Esophagus muscularis mucosa (tissue), 4 donors: ENCODE measurements at regions not wholly inside any gene's neighbourhood (a gene's known extent, or its start where the extent isn't known, plus 50 kb on each side); places are given as distances from the start of the nearest gene placed in this dataset.

Experiments
- DNase-seq: peaks from one replicate; pipeline ENCODE4 v3.0.0-alpha.2; 2017; ENCODE audit errors: extremely low spot score
- H3K27ac ChIP-seq, 4 donors: fragments of 200-600 bp; sonication (generic); replicated peaks in 1 of 4; 1 replicate in 3 of 4; 2 replicates in 1 of 4; pipeline ENCODE4 v1.5.1; 2016 to 2019; ENCODE audit warnings: mild to moderate bottlenecking in 1 of 4
- H3K27me3 ChIP-seq, 4 donors: fragments of 200-600 bp; sonication (generic); one replicate each; pipeline versions ENCODE4 v1.5.1 to v1.6.0; 2016 to 2019
- H3K36me3 ChIP-seq, 4 donors: fragments of 200-600 bp; sonication (generic); one replicate each; pipeline ENCODE4 v1.5.1; 2016 to 2019
- H3K4me1 ChIP-seq, 4 donors: fragments of 200-600 bp; sonication (generic); one replicate each; pipeline ENCODE4 v1.5.1; 2016 to 2019
- H3K4me3 ChIP-seq, 4 donors: fragments of 200-600 bp; sonication (generic); 1 replicate in 2 of 4; 2 replicates in 2 of 4; pipeline ENCODE4 v1.5.1; 2016 to 2019; ENCODE audit warnings: mild to moderate bottlenecking in 4 of 4, moderate library complexity in 1 of 4
- H3K9me3 ChIP-seq, 4 donors: fragments of 200-600 bp; sonication (generic); 1 replicate in 3 of 4; 2 replicates in 1 of 4; pipeline ENCODE4 v1.5.1; 2016 to 2019
- CTCF ChIP-seq, 3 experiments: fragments of 200-600 bp in 2 of 3; fragments of 450-650 bp in 1 of 3; sonication (generic) in 2 of 3; IDR thresholded peaks; one replicate each; pipeline ENCODE4 v1.5.1; 2017 to 2019; ENCODE audit warnings: antibody characterized with exemption in 3 of 3, mild to moderate bottlenecking in 2 of 3, moderate library complexity in 1 of 3
- EP300 ChIP-seq: sonication (generic); formaldehyde crosslinking; IDR thresholded peaks from one replicate; pipeline ENCODE4 v1.6.1; 2017; ENCODE audit warnings: antibody characterized with exemption
- POLR2A ChIP-seq: fragments of 450-650 bp; IDR thresholded peaks from one replicate; pipeline ENCODE4 v1.6.1; 2017; ENCODE audit warnings: antibody characterized with exemption, moderate library complexity, mild to moderate bottlenecking, low read depth
- POLR2AphosphoS5 ChIP-seq, 2 donors: sonication (generic); formaldehyde crosslinking; IDR thresholded peaks; one replicate each; pipeline ENCODE4 v1.6.1; 2017; ENCODE audit warnings: antibody characterized with exemption in 2 of 2
- WGBS: methylation state at CpG from one replicate; pipeline ENCODE4 v1.1.5; 2018; 5-methylcytosine and 5-hydroxymethylcytosine counted together
- intact Hi-C: fragments of 100-400 bp; cut with DNase I; formaldehyde crosslinking; loops from one replicate; pipeline ENCODE4 v1.15.1; 2023

- H3K4me3 ChIP-seq, result no peak overlapping the region
- DNase-seq, result no peak
- peaks cover 0 to 12% (median 4%) of the 10 kb centered on the region in 4 donors for H3K4me1 ChIP-seq
- intact Hi-C loops, result no loop called here
- no peaks in the 10 kb centered on the region for H3K36me3 ChIP-seq
- no peaks in the 10 kb centered on the region for H3K27me3 ChIP-seq
- peaks cover 0 to 6% (median 3%) of the 10 kb centered on the region in 4 donors for H3K9me3 ChIP-seq
- 75% methylated on average over 1 of the region's 1 CpG for WGBS
- H3K27ac ChIP-seq, result peak overlapping the region in 1 of 4 donors; percentile 41
- TF ChIP-seq POLR2AphosphoS5 (IDR thresholded peaks at IDR 0.05) (no peak), EP300 (no peak), CTCF (IDR thresholded peaks at IDR 0.05) (no peak), POLR2A (no peak)
Observed at GRCh38 chr2:173652311-173652710, 297.6 kb downstream of the CDCA7 start.

- no peak for TF ChIP-seq CTCF (IDR thresholded peaks at IDR 0.05)
- TF ChIP-seq EP300, result no peak
- TF ChIP-seq POLR2A, result no peak
- no peak for TF ChIP-seq POLR2AphosphoS5 (IDR thresholded peaks at IDR 0.05)
- 64% methylated on average over 10 of the region's 10 CpGs for WGBS
- intact Hi-C loops, result no loop called here
- H3K9me3 ChIP-seq, result peaks cover 0 to 6% (median 3%) of the 10 kb centered on the region in 4 donors
- H3K27me3 ChIP-seq, result no peaks in the 10 kb centered on the region
- H3K36me3 ChIP-seq, result no peaks in the 10 kb centered on the region
- no peak for DNase-seq
- H3K27ac ChIP-seq, result peak overlapping the region in 2 of 4 donors; percentile 9 to 41
- H3K4me1 ChIP-seq, result peaks cover 0 to 12% (median 4%) of the 10 kb centered on the region in 4 donors
- H3K4me3 ChIP-seq, result no peak overlapping the region
Observed at GRCh38 chr2:173652767-173653431, 298.2 kb downstream of the CDCA7 start.

GRCh38 chr2:173653432-173653805 is 298.7 kb downstream of the CDCA7 start:
- H3K27me3 ChIP-seq, result no peaks in the 10 kb centered on the region
- peaks cover 0 to 6% (median 3%) of the 10 kb centered on the region in 4 donors for H3K9me3 ChIP-seq
- intact Hi-C loops, result no loop called here
- H3K27ac ChIP-seq, result no peak overlapping the region
- peaks cover 0 to 17% (median 4%) of the 10 kb centered on the region in 4 donors for H3K4me1 ChIP-seq
- no peak for DNase-seq
- no peak for TF ChIP-seq POLR2AphosphoS5 (IDR thresholded peaks at IDR 0.05)
- TF ChIP-seq POLR2A, result no peak
- TF ChIP-seq CTCF (IDR thresholded peaks at IDR 0.05), result no peak
- no peak for TF ChIP-seq EP300
- no peaks in the 10 kb centered on the region for H3K36me3 ChIP-seq
- H3K4me3 ChIP-seq, result no peak overlapping the region
- 94% methylated on average over 6 of the region's 6 CpGs for WGBS

GRCh38 chr2:173654161-173654895 is 299.7 kb downstream of the CDCA7 start:
- no peak overlapping the region for H3K4me3 ChIP-seq
- WGBS, result 71% methylated on average over 10 of the region's 10 CpGs
- no peak overlapping the region for H3K27ac ChIP-seq
- no peak for TF ChIP-seq EP300
- TF ChIP-seq POLR2AphosphoS5 (IDR thresholded peaks at IDR 0.05), result no peak
- no peak for TF ChIP-seq POLR2A
- no peak for TF ChIP-seq CTCF (IDR thresholded peaks at IDR 0.05)
- H3K27me3 ChIP-seq, result no peaks in the 10 kb centered on the region
- intact Hi-C loops, result no loop called here
- no peak for DNase-seq
- no peaks in the 10 kb centered on the region for H3K36me3 ChIP-seq
- peaks cover 0 to 6% (median 3%) of the 10 kb centered on the region in 4 donors for H3K9me3 ChIP-seq
- H3K4me1 ChIP-seq, result peaks cover 0 to 24% (median 4%) of the 10 kb centered on the region in 4 donors
